Loucy (cell line): ENCODE measurements at regions not wholly inside any gene's neighbourhood (a gene's known extent, or its start where the extent isn't known, plus 50 kb on each side); places are given as distances from the start of the nearest gene placed in this dataset.

ENCODE experiments used
- EZH2phosphoT487 ChIP-seq: fragments of 200-600 bp; IDR thresholded peaks from 2 replicates; pipeline ENCODE4 v1.6.1; 2018; ENCODE audit warnings: antibody characterized with exemption, mild to moderate bottlenecking, moderate library complexity, borderline replicate concordance
- TF ChIP-seq, protein P1 (sequence below): fragments of 200-600 bp; sonication (generic); conservative IDR thresholded peaks from 2 replicates; pipeline ENCODE4 v1.5.1; 2014; ENCODE audit warnings: mild to moderate bottlenecking, antibody characterized with exemption, low read length

DNA sequence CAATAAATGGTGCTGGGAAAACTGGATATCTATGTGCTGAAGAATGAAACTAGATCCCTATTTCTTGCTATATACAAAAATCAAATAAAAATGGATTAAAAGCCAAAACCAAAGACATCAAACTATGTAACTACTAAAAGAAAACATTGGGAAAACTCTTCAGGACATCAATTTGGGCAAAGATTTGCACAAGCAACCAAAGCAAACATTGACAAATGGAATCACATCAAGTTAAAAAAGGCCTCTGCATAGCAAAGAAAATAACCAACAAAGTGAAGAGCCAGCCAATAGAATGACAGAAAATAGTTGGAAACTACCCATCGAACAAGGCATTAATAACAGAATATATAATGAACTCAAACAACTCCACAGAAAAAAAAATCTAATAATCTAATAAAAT lies 1495.3 kb downstream of the SI start:
- TF ChIP-seq, protein P1, sequence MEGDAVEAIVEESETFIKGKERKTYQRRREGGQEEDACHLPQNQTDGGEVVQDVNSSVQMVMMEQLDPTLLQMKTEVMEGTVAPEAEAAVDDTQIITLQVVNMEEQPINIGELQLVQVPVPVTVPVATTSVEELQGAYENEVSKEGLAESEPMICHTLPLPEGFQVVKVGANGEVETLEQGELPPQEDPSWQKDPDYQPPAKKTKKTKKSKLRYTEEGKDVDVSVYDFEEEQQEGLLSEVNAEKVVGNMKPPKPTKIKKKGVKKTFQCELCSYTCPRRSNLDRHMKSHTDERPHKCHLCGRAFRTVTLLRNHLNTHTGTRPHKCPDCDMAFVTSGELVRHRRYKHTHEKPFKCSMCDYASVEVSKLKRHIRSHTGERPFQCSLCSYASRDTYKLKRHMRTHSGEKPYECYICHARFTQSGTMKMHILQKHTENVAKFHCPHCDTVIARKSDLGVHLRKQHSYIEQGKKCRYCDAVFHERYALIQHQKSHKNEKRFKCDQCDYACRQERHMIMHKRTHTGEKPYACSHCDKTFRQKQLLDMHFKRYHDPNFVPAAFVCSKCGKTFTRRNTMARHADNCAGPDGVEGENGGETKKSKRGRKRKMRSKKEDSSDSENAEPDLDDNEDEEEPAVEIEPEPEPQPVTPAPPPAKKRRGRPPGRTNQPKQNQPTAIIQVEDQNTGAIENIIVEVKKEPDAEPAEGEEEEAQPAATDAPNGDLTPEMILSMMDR, result no peak
- no peak for TF ChIP-seq EZH2phosphoT487
